MM.1S (cell line): ENCODE measurements at regions not wholly inside any gene's neighbourhood (a gene's known extent, or its start where the extent isn't known, plus 50 kb on each side); places are given as distances from the start of the nearest gene placed in this dataset.
"Not testable (repeated sequence)": the region's sequence is repeated elsewhere in the genome, so short reads cannot be mapped to it uniquely, and the experiment has no call there.

Experiments
- DNase-seq: peaks from one replicate; pipeline ENCODE4 v3.0.0-alpha.2; 2015
- H2AFZ ChIP-seq: fragments of 300-600 bp; sonication (generic); 2 replicates; pipeline ENCODE4 v1.6.0; 2016; ENCODE audit warnings: antibody characterized with exemption, low read length
- H3F3A ChIP-seq: fragments of 300-600 bp; sonication (generic); 2 replicates; pipeline ENCODE4 v1.6.1; 2016; ENCODE audit warnings: mild to moderate bottlenecking, antibody characterized with exemption, low read length, moderate library complexity, mixed read lengths; ENCODE audit not compliant: insufficient read depth
- H3K27ac ChIP-seq: fragments of 300-600 bp; sonication (generic); 2 replicates; pipeline ENCODE4 v1.5.1; 2016; ENCODE audit warnings: mild to moderate bottlenecking, low read length
- H3K27me3 ChIP-seq: fragments of 300-600 bp; sonication (generic); replicated peaks from 2 replicates; pipeline ENCODE4 v1.6.0; 2016; ENCODE audit warnings: low read length; ENCODE audit not compliant: insufficient read depth
- H3K36me3 ChIP-seq: fragments of 300-600 bp; sonication (generic); replicated peaks from 2 replicates; pipeline ENCODE4 v1.6.1; 2016; ENCODE audit warnings: mild to moderate bottlenecking, low read length, mixed read lengths; ENCODE audit not compliant: insufficient read depth
- H3K4me1 ChIP-seq: fragments of 300-600 bp; sonication (generic); 2 replicates; pipeline ENCODE4 v1.6.1; 2016; ENCODE audit warnings: low read length, mixed read lengths
- H3K4me2 ChIP-seq: fragments of 300-600 bp; sonication (generic); 2 replicates; pipeline ENCODE4 v1.6.0; 2016; ENCODE audit warnings: low read depth, low read length
- H3K4me3 ChIP-seq: fragments of 300-600 bp; sonication (generic); 2 replicates; pipeline ENCODE4 v1.5.1; 2016; ENCODE audit warnings: low read length, mixed read lengths
- H3K79me2 ChIP-seq: fragments of 300-600 bp; sonication (generic); 2 replicates; pipeline ENCODE4 v1.6.1; 2016; ENCODE audit warnings: mixed run types, low read length, mixed read lengths
- H3K9ac ChIP-seq: fragments of 300-600 bp; sonication (generic); 2 replicates; pipeline ENCODE4 v1.6.1; 2016; ENCODE audit warnings: low read length, mixed read lengths
- H3K9me2 ChIP-seq: fragments of 300-600 bp; sonication (generic); replicated peaks from 2 replicates; pipeline ENCODE4 v1.6.1; 2016; ENCODE audit warnings: mild to moderate bottlenecking, low read length, mixed read lengths; ENCODE audit not compliant: insufficient read depth
- H3K9me3 ChIP-seq: fragments of 300-600 bp; sonication (generic); replicated peaks from 2 replicates; pipeline ENCODE4 v1.6.1; 2016; ENCODE audit warnings: mild to moderate bottlenecking, low read length, mixed read lengths; ENCODE audit not compliant: insufficient read depth
- H4K20me1 ChIP-seq: fragments of 300-600 bp; sonication (generic); 2 replicates; pipeline ENCODE4 v1.6.1; 2016; ENCODE audit warnings: mild to moderate bottlenecking, low read length, moderate library complexity, mixed read lengths; ENCODE audit not compliant: insufficient read depth
- EZH2 ChIP-seq: fragments of 300-600 bp; sonication (generic); optimal IDR thresholded peaks from 2 replicates; pipeline ENCODE3; 2017; ENCODE audit warnings: low read depth, mild to moderate bottlenecking, antibody characterized with exemption, low read length, mixed read lengths
- EZH2phosphoT487 ChIP-seq: fragments of 300-600 bp; sonication (generic); IDR thresholded peaks from 2 replicates; pipeline ENCODE4 v1.6.1; 2018; ENCODE audit warnings: antibody characterized with exemption, low read length
- TF ChIP-seq, protein P1 (sequence below): fragments of 300-600 bp; sonication (generic); IDR thresholded peaks from 2 replicates; pipeline ENCODE4 v1.5.1; 2016; ENCODE audit warnings: antibody characterized with exemption, low read length, mixed read lengths

DNA sequence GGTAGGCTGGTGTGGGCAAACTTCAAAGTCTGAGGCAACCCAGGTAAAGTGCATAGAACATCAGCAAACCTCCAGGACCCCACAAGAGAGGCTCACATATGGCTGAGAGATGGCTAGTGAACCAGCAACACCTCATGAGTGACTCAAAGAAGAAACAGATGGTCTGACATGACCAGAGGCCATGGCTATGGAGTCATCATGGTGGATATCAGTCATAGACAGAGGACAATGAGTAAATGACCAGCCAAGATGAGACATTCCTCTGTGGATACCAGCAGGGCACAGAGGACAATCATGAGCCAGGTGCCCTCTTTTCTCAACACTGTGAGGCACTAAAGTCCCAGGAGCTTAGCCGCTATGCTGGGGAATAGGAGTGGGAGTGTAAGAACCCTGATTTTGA, 180.8 kb downstream of the RASEF start:
- H4K20me1 ChIP-seq = no peaks in the 10 kb centered on the region
- no peak overlapping the region for H2AFZ ChIP-seq
- H3F3A ChIP-seq = no peaks in the 10 kb centered on the region
- H3K9me2 ChIP-seq = no peaks in the 10 kb centered on the region
- H3K27me3 ChIP-seq = no peaks in the 10 kb centered on the region
- no peaks in the 10 kb centered on the region for H3K79me2 ChIP-seq
- H3K4me1 ChIP-seq = no peaks in the 10 kb centered on the region
- no peaks in the 10 kb centered on the region for H3K9me3 ChIP-seq
- DNase-seq = no peak
- no peak overlapping the region for H3K9ac ChIP-seq
- H3K27ac ChIP-seq = no peak overlapping the region
- no peak overlapping the region for H3K4me3 ChIP-seq
- H3K4me2 ChIP-seq = no peak overlapping the region
- no peaks in the 10 kb centered on the region for H3K36me3 ChIP-seq
- TF ChIP-seq, protein P1, sequence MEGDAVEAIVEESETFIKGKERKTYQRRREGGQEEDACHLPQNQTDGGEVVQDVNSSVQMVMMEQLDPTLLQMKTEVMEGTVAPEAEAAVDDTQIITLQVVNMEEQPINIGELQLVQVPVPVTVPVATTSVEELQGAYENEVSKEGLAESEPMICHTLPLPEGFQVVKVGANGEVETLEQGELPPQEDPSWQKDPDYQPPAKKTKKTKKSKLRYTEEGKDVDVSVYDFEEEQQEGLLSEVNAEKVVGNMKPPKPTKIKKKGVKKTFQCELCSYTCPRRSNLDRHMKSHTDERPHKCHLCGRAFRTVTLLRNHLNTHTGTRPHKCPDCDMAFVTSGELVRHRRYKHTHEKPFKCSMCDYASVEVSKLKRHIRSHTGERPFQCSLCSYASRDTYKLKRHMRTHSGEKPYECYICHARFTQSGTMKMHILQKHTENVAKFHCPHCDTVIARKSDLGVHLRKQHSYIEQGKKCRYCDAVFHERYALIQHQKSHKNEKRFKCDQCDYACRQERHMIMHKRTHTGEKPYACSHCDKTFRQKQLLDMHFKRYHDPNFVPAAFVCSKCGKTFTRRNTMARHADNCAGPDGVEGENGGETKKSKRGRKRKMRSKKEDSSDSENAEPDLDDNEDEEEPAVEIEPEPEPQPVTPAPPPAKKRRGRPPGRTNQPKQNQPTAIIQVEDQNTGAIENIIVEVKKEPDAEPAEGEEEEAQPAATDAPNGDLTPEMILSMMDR = no peak
- TF ChIP-seq EZH2 (no peak), EZH2phosphoT487 (no peak)

DNA sequence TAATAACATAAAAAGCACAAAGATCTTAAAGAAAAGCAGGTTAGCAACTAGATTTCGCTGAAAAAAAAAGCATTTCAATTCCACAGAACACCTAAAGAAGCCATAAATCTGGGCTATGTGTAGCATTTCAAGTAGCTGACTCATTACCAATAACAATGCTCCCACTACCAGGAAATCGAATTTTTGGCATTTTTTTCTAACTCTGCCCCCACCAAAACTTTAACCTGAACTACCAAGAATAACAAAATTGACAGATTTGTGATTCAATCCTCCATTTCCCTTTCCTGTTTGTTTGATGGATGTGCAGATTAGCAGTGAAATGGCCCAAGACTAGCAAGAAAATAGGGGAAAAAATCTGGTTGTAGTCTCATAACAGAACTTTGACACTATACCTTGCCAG, 180.2 kb downstream of the RASEF start:
- TF ChIP-seq, protein P1 = no peak
- TF ChIP-seq EZH2phosphoT487 = no peak
- no peak overlapping the region for H3K9ac ChIP-seq

DNA sequence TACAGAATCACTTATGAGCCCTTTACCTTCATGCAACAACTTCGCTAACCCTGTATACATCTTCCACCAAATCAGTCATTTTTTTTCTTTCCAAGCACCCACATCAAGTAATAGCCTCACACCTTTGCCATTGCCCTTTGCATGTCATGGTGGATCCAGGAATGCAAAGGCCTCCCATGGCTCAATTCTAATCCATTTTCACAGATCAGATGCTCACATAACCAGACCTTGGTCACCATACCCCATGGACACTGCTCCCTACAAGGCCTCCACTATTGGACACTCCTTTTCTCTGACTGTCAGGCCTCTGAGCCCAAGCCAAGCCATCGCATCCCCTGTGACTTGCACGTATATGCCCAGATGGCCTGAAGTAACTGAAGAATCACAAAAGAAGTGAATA, 179.5 kb downstream of the RASEF start:
- H3K4me3 ChIP-seq = no peak overlapping the region
- no peaks in the 10 kb centered on the region for H3K79me2 ChIP-seq
- no peak overlapping the region for H2AFZ ChIP-seq
- no peak overlapping the region for H3K9ac ChIP-seq
- H3K9me3 ChIP-seq = no peaks in the 10 kb centered on the region
- H4K20me1 ChIP-seq = no peaks in the 10 kb centered on the region
- no peaks in the 10 kb centered on the region for H3K4me1 ChIP-seq
- no peaks in the 10 kb centered on the region for H3K9me2 ChIP-seq
- no peak overlapping the region for H3K27ac ChIP-seq
- H3K27me3 ChIP-seq = no peaks in the 10 kb centered on the region
- H3F3A ChIP-seq = no peaks in the 10 kb centered on the region
- TF ChIP-seq EZH2 (no peak), EZH2phosphoT487 (no peak)
- TF ChIP-seq, protein P1 = no peak
- no peak overlapping the region for H3K4me2 ChIP-seq
- no peak for DNase-seq
- H3K36me3 ChIP-seq = no peaks in the 10 kb centered on the region

More for the DNA sequence above, 180.2 kb downstream of the RASEF start:
- no peaks in the 10 kb centered on the region for H4K20me1 ChIP-seq
- no peaks in the 10 kb centered on the region for H3K36me3 ChIP-seq
- no peak overlapping the region for H3K4me2 ChIP-seq
- no peaks in the 10 kb centered on the region for H3K9me3 ChIP-seq
- no peak overlapping the region for H3K27ac ChIP-seq
- DNase-seq = no peak
- no peaks in the 10 kb centered on the region for H3K9me2 ChIP-seq
- H2AFZ ChIP-seq = no peak overlapping the region
- no peaks in the 10 kb centered on the region for H3F3A ChIP-seq
- H3K79me2 ChIP-seq = no peaks in the 10 kb centered on the region
- no peaks in the 10 kb centered on the region for H3K4me1 ChIP-seq
- no peak overlapping the region for H3K4me3 ChIP-seq
- H3K27me3 ChIP-seq = no peaks in the 10 kb centered on the region

DNA sequence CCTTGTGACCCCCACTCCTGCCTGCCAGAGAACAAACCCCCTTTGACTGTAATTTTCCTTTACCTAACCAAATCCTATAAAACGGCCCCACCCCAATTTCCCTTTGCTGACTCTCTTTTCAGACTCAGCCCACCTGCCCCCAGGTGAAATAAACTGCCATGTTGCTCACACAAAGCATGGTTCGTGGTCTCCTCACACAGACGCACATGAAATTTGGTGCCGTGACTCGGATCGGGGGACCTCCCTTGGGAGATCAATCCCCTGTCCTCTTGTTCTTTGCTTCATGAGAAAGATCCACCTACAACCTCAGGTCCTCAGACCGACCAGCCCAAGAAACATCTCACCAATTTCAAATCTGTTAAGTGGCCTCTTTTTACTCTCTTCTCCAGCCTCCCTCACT, 179.0 kb downstream of the RASEF start:
- H3F3A ChIP-seq, H3K9ac ChIP-seq: not testable (repeated sequence)

More for the DNA sequence above, 179.0 kb downstream of the RASEF start:
- not testable (repeated sequence) for H4K20me1 ChIP-seq, H3K4me3 ChIP-seq, H3K4me1 ChIP-seq, H3K9me3 ChIP-seq, H3K36me3 ChIP-seq, H3K4me2 ChIP-seq, DNase-seq, H3K79me2 ChIP-seq, H3K9me2 ChIP-seq, H3K27ac ChIP-seq, H2AFZ ChIP-seq, H3K27me3 ChIP-seq
